UCSD-AML1 (cell line): ENCODE measurements at regions not wholly inside any gene's neighbourhood (a gene's known extent, or its start where the extent isn't known, plus 50 kb on each side); places are given as distances from the start of the nearest gene placed in this dataset.

ENCODE experiments used
- DNase-seq: peaks from one replicate; lab custom pipeline; 2025; ENCODE audit not compliant: unreplicated experiment; lab: John Stamatoyannopoulos, UW

DNA sequence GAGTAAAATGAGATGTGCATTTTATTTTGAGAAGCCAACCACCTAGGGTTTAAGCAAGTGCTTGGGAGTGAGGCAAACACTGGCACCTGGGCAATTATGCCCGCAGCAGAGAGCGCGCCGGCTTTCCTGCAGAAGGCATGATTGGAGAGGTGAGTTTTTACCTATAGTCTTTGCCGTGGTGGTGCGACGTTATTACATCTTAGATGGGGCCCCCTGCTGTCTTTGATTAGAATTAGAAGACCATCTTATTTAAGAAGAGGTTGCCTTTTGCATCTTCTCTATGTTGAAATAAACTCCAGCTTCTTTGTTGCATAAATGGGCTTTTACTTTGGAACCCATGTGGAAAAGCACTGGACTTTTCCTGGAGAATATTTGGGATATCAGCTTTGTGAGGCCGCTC lies 409.5 kb downstream of the GLRX3 start:
- DNase-seq: no peak

DNA sequence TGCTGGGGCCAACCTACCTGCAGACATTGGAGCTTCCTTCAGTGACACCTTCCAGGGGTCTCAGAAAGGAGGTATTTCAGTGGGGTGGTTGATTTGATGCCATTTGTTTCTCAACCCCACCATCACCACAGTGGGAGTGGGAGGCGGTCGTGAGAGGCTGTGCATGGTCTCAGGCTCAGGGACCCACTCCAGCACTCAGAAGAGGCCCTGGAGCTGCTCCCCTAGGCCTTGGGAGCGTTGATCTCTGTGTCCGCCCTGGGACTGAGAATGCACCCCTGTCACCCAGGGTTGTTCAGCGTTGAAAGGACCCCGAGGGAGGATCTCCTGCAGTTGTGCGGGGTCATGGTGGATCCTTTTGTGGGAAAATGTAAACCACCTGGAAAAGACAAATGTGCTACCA lies 410.6 kb downstream of the GLRX3 start:
- DNase-seq: no peak

DNA sequence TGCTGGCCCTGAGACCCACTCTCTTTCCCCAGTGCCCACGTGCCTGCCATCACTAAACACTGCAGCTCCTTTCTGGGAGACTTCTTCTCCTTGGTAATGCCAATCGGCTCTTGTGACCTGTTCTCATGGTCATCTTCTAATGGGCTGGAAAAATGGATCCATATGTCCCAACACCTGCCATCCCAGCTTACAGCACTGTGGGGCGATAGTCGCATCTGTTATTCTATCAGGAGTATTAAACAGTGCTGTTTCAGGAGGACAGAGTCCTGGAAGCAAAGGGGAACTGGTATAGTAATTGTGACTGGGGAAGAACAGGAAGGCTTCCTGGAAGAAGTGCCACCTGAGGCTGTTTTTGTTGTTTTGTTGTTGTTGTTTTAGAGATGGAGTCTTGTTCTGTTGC lies 411.2 kb downstream of the GLRX3 start:
- DNase-seq: no peak

DNA sequence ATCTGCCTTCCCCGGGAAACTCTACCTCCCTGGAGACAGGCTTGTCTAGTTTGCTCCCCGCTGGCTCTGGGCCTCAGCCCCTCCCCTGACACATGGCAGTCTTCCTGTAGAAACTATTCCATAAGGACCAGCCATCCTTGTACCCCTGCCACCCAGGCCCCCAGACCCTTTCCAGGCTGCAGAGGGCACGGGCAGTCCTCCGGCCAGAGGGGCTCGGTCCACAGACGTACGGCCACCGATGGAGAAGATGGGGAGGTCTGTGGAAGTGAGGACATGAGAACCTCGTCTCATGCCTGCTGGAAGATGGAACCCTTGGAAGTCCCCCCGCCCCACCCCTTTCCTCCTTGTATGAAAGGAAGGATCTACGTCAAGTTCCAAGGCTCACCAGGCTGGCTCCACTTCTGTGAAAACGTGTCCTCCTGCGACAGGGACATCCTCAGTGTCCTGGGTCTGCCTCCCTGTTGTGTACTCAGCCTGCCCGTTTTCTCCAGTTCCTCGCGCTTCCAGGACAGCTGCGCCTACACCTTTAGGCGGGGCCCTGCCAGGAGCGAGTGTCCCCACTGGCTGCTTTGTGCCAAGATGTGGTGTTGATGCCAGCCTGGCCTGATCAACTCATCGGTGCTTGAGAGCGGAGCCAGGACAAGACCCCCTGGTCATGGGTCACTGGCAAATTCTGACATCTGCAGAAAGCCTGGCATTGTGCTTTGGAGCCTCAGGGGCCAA lies 414.9 kb downstream of the GLRX3 start:
- DNase-seq: no peak

DNA sequence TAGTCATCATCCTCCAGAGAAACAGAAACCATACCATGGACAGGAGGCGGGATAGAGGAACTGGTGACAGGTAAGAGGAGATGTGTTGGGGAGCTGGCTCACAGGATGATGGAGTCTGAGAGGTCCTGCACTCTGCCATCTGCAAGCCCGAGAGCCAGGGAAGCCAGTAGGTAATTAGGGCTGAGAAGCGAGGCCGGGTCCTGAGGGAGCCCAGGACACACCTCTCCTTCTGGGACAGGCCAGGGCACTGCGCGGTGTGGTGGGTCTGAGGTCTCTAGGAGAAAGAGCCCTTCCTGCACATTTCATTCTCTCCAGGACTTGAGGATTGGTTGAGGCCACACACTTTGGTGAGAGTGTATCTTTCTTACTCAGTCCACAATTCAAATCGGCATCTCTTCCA lies 415.5 kb downstream of the GLRX3 start:
- no peak for DNase-seq

DNA sequence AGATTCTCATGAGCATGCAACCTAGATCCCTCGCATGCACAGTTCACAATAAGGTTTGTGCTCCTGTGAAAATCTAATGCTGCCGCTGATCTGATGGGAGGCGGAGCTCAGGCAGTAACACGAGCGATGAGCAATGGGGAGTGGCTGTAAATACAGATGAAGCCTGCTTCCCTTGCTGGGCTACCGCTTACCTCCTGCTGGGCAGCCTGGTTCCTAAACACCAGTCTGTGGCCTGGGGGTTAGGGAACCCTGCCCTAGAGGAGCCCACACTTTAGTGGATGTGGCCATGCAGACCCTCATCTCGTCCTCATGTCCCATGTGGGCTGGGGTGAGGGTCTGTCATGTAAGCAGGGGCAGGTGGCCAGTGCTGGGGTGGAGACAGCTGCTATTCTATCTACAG lies 417.6 kb downstream of the GLRX3 start:
- no peak for DNase-seq

DNA sequence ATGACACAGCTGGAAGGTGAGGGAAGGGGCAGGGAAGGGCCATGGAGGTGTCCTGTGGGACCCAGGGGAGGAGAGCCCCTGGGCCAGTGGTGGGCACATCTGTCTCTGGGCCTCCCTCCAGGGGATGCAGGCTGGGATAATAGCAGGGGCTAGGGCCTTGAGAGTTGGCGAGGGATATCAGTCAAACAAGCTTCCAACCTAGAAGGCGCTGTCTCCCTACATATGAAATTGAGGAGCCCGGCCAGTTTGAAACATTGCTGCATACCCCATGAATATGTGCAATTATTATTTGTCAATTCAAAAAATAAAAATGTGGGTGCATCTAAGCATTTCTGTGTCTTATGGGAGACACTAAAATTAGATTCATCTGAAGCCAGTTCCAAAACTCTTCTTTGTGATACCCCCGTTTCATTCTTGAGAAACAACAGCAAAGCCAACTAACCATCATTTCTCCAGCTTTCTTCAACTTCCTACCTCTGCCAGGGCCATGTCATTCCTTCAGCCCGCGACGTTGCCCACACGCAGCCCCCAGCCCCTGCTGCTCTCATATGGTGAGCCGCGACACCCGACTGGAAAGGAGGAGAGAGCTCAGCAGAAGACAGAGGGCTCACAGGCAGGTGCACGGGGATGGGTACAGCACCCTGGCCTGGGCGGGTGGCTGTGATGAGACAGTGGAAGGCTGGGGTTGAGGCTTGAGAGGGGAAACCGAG lies 418.7 kb downstream of the GLRX3 start:
- DNase-seq: no peak

DNA sequence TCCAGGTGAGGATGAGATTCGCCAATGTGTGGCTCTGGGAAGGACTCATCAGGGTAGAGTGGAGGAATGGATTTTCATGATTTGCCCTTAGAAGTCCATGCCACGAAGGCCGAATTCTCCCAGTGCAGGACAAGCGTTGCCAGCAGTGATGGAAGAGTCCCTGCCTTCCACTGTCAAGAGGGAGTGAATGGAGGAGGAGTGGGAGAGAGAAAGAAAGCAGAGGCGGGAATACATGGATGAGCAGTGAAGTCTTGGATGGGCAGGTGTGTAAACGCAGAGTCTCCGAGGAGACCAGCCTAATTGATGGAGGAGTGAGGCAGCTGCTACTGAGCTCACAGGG lies 419.2 kb downstream of the GLRX3 start:
- DNase-seq: no peak

DNA sequence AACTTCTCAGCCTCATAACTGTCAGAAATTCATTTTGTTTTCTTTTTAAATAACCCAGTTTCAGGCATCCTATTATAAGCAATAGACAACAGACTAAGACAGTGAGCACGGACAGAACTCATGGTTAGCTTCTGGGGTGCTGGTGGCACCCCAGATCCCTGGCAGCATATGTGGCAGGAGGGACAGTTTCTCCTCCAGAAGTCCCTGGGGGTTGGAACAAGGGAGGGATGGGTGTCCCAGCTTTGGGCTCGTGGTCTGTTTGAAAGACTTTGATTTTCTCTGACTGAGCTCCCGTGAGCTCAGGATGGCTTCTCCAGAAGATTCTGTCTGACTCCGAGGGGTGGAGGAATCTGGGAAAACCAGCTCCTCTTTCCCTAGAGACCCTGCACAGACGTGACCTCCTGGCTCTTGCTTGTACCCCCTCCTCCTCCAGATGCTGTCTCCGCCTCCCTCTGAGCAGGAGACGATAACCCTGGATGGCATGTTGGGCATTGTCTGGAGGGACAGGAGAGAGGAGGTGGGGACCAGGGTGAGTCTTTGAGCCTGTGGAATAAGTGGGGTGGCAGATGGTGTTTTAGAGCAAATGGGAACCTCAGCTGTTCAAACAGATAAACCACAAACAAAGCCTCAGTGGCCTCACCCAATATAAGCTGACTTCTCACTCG lies 421.1 kb downstream of the GLRX3 start:
- no peak for DNase-seq

DNA sequence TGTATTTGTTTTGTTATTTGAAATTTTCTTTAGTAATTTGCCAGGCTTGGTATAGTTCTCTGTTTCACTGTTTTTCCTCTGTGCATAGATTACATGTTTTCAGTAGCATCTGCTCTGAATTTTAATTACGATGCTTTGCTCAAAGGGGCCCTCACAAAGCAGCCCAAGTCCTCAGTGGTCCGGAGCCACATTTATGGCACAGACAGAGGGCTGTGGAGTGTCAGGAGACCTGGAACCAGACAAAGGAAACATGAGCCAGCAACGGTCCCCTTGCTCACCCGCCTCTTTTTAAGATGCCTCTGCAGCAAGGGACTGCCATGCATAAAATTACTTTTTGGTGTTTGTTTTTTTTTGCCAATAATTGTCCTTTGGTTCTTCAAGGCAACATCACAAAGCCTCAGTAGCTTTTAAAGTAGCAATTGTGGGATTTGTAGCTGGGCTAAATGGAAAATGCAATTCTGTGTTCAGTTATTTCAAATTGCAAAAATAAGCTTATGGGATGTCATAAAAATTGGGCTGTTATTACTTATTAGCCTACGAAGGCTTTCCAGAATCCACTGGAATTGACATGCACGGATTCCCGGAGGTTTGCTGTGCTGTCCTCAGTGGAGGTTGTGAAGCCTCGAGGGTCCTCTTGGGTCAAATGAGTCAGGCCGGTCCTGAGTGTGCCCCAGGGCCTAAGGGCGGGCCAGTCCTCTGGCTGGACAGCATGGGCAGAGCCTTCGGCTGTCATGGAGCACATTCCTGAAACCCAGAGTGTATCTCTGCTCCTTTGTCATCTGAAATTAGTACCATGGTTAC lies 422.8 kb downstream of the GLRX3 start:
- no peak for DNase-seq

DNA sequence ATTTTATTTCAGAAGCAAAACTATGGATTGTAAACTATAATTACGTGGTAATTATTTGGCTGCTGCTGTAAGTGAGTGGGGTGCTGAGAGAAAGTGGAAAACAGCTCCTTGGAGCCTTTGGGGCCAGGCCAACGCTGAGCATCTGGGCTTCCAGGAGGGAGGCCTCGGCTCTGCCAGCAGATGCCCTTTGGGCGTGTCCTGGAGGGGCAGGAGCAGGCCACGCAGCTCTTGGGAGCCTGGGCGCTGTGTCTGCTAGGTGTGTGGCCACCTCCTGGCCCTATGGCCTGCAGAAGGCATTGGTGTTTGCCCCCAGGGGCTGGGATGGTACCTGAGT lies 423.3 kb downstream of the GLRX3 start:
- DNase-seq: no peak

DNA sequence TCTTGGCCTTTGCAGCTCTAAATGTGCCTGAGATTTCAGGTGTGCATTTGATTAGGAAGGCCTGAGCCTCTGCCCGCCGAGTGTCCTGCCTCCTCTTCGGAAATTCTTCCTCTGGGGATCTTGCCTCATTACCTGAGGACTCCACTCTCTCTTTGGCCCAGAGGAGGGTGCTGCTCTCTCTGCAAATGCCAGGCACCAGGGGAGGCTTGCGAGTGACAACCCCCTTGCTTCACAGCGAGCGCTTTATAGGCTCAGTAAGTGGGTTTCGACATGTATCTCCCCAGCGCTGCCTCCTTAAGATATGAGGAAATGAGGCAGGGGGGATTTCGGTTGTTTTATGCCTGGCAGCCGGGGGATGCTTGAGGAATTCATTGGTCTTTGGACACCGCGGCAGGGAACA lies 423.9 kb downstream of the GLRX3 start:
- DNase-seq: no peak

DNA sequence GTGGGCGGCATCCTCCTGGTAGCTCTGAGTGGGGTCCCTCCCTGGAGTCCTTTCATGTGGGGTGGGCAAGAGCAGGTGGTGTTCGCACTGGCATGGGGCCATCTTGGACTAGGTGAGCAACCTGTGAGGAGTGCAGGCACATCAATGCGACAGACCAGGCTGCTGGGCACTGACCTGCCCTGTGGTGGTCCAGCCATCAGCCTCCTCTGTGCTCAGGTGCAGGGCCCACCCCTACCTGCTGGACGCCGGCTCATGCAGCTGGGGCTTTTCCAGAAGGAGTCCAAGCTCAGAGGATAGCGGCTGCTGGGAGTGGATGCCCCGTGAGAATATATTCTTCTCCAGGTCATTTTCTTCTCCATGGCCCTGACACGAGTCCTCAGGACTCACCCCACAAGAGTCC lies 424.4 kb downstream of the GLRX3 start:
- no peak for DNase-seq

DNA sequence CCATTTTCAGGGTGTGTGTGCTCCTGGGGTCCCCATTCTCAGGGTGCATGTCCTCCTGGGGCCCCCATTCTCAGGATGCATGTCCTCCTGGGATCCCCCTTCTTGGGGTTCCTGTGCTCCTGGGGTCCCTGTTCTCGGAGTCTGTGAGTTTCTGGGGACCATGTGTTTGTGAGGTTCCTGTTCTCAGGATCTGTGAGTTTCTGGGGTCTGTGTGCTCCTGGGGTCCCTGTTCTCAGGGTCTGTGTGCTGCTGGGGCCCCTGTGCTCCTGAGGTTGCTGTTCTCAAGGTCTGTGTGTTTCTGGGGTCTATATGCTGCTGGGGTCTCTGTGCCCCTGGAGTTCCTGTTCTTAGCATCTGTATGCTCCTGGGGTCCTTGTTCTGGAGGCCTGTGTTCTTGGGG lies 425.5 kb downstream of the GLRX3 start:
- no peak for DNase-seq

DNA sequence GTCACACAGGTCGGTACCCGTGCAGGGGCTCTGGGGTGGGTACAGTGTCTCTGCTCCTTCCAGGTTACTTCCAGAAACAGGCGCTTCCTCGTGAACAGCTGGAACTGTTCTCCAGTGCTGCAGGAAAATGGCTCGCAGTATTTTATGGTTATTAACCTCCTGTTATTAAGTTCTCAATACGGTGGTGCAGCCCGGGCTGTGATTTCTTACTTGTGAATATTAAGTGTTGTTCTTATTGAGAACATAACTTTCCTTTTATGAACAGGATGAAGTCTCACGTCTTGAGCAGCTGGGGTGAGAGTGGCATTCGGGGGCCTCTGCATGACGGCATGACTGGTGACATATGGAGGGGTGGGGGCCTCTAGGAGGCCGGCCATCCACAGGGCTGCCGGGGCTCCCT lies 430.8 kb downstream of the GLRX3 start:
- no peak for DNase-seq

DNA sequence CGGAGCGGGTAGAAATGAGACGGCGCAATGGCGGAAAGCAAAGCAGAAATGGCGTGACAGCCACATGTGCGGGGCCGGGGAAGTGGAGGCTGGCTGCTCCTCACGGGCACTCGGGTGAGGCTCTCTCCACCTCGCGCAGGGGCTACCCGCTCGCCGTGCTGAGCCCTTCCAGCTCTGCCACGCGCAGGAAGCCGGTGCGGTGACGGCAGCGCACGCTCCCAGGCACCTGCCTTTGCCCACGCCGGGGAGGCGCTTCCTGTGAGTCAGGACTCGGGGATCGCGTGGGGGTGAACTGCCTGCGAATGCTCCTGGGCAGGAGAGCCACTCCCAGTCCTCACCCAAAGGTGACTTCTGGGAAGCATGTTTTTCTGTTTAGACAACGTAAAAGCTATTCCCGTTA lies 431.2 kb downstream of the GLRX3 start:
- no peak for DNase-seq

DNA sequence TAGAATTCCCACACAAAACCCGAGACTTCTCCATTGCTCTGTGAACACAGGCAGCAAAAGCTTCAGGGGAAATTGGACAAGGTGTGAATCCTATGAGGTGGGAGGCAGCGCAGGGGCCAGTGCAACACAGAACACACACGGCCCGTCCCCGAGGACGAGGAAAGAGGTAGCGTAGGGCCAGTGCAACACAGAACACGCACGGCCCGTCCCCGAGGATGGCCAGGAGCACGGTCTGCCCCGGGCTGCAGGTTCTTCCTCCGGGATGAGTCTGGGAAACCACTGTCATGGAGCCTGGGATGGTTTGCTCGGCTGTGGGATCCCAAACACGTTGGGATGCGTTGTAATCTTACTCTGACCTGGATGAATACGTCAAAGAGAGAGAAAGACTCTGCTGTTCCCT lies 432.1 kb downstream of the GLRX3 start:
- DNase-seq: no peak

DNA sequence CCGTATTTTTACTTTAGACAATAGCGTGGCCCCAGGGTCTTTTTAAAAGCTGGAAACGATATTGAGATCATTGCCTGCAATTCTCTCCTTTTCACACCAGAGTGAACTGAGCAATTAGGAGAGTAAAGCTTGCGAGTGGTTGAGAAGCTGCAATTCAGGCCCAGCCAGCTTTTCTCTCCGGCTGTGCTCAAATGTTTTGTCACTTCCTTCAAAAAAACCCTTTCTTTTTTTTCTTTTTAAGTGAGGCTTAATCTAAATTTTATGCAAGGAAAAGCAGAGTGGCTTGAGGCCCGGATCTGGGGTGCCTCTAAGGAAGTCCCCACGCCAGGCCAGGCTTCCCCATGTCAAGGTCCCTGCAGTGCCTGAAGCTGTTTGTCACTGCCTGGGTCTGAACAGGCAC lies 433.9 kb downstream of the GLRX3 start:
- no peak for DNase-seq

DNA sequence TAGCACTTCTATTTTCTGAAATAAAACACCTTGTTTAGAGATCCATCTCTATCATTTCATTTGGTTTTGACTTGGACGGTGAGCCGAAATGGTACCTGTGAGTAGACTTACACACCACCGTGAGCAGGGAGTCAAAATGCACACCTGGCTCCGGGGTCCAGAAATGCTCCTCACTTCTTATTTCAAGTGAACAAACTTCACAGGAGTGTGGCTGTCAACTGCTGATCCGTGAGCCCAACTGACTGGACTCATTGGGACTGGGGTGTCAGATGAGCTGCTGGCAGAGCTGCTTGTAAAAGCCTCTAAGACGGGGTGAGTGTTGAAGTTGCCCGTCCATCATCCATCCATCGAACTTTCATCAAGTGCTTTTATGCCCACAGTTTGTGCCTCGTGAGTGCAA lies 435.5 kb downstream of the GLRX3 start:
- DNase-seq: no peak

DNA sequence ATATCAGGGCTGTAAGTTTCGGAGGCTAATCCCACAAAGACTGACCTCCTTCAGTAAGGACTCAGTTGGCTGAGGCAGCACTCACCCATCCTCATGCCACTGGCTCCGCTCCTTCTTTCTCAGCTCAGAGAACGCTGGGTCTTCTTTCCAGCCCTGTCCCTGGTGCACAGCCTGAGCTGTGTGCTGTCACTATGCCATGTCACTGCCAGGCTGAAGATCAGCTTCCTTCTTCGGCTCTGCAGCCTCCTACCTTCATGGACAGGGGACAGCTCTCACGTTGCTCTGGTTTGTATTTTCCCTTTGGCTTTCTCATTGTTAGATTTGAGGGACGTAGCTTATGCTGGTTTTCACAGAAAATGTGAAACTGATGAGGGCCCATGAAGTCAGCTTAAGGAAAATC lies 437.3 kb downstream of the GLRX3 start:
- no peak for DNase-seq

DNA sequence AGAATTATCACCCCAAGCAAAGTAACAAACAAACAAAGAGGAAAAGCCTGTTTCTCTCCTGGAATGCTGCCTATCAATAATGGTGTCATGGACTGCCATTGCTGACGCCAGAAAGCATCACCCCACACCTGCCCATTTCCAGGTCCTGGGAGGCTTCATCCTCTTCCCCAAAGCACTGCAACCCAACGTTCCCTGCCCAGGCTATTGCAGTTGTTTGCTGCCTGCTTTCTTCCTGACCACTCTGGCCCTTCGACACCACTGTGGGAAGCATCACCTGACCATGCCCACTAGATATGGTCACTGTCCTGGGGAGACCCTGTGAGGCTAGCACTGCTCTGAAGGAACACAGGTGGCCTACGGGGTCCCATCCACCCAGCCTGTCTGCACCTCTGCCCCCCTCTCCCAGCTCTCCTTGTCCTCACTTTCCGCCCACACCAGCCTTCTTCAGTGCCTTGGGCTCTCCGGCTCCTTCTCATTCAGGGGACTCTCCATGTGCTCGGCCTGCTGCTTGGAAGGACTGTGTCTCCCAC lies 439.6 kb downstream of the GLRX3 start:
- no peak for DNase-seq

DNA sequence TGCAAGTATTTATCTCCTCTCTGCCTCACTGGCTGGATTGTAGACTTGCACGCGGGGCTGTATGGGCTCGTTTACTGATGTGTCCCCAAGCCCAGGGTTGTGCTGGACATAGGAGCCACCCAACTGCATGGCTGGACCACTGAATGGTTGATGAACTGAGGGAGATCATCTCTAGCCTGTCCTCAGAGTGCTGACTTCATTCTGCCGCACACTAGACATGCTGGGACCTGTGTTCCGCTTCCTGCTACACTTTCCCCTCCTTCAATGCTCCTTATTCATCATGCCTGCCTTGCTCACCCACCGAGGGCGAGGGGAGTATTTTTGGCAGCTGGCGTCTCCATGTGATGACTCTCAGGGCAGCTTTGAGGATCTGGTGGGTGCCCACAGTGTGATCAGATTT lies 440.2 kb downstream of the GLRX3 start:
- DNase-seq: no peak
